NCI-H82 treated with DMSO at 0.1 percent for 48 hours (cell line): ENCODE measurements at regions not wholly inside any gene's neighbourhood (a gene's known extent, or its start where the extent isn't known, plus 50 kb on each side); places are given as distances from the start of the nearest gene placed in this dataset.
"Not testable (repeated sequence)": the region's sequence is repeated elsewhere in the genome, so short reads cannot be mapped to it uniquely, and the experiment has no call there.

Source experiments
- DNase-seq: peaks from one replicate; lab custom pipeline; 2025; ENCODE audit not compliant: unreplicated experiment; lab: John Stamatoyannopoulos, UW

DNA sequence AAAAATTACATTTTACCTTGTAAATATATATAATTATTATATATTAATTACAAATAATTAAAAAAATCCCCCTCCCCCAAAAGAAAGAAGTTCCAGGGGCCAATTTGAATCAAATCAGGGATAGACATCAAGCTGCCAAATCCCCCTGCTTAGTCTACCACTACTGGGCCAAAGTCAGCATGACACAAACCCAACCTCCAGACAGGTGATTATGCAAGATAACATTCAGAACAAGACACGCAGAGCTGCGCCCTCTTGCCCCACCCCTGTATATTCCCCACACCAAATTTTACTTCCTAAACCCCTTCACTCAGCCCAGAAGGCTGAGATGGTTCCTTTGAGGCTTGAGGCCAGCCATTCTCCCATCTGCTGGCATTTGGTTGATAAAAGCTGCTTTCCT is 2059.1 kb upstream of the CDH6 start:
- DNase-seq: no peak

DNA sequence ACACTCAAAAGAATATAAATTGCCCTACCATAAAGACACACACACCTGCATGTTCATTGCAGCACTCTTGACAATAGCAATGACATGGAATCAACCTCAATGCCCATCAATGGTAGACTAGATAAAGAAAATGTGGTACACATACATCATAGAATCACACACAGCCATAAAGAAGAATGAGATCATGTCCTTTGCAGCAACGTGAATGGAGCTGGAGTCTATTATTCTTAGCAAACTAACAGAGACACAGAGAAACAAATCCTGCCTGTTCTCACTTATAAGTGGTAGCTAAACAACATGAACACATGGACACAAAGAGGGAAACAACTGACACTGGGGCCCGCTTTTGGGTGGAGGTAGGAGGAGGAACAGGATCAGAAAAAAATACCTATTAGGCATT is 2062.2 kb upstream of the CDH6 start:
- DNase-seq: no peak

DNA sequence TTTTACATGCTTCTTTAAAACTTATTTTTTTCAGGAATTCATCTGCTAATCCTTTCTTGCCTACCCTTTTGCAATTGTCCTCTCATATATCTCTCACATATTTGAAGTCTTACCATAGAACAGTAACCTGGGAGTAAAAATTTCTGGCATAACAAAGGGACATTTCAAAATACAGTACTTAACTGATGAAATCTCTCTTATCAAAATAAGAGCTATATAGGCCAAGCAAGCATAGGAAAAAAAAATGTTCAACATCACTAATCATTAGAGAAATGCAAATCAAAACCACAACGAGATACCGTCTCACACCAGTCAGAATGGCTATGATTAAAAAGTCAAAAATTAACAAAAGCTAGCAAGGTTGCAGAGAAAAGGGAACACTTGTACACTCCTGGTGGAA is 2062.7 kb upstream of the CDH6 start:
- DNase-seq: no peak

DNA sequence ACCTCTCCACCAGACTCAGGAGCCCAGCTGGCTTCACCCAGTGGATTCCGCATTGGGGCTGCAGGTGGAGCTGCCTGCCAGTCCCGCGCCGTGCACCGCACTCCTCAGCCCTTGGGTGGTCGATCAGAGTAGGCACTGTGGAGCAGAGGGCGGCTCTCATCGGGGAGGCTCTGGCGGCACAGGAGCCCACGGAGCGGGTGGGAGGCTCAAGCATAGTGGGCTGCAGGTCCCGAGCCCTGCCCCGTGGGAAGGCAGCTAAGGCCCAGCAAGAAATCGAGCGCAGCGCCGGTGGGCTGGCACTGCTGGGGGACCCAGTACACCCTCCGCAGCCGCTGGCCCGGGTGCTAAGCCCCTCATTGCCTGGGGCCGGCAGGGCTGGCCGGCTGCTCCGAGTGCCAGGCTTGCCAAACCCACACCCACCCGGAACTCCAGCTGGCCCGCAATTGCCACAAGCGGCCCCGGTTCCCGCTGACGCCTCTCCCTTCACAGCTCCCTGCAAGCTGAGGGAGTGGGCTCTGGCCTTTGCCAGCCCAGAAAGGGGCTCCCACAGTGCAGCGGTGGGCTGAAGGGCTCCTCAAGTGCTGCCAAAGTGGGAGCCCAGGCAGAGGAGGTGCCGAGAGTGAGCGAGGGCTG is 2065.8 kb upstream of the CDH6 start:
- DNase-seq: not testable (repeated sequence)

DNA sequence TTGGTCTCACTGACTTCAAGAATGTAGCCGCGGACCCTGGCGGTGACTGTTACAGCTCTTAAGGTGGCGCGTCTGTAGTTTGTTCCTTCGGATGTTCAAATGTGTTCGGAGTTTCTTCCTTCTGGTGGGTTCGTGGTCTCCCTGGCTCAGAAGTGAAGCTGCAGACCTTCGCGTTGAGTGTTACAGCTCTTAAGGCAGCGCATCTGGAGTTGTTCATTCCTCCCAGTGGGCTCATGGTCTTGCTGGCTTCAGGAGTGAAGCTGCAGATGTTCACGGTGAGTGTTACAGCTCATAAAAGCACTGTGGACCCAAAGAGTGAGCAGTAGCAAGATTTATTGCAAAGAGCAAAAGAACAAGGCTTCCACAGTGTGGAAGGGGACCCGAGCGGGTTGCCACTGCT is 2067.0 kb upstream of the CDH6 start:
- not testable (repeated sequence) for DNase-seq

DNA sequence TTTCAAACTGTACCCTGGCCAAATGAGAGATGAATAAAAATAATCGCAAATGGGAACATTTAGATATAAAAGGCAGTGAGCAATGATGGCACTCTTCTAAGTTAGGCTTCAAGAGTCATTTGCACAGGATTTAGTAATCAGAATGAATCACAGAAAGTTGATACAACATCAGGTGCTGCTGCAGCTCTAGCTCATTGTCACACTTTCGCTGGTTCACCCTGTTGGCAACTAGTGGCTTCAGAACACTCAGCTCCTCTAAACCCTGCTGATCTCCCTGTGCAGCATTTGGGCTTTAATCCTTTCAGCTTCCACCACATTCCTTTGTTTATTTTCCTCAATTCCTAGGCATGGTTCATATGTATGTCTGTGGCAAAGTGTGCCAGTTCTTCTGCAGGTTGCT is 2071.2 kb upstream of the CDH6 start:
- DNase-seq: peak; percentile 19

DNA sequence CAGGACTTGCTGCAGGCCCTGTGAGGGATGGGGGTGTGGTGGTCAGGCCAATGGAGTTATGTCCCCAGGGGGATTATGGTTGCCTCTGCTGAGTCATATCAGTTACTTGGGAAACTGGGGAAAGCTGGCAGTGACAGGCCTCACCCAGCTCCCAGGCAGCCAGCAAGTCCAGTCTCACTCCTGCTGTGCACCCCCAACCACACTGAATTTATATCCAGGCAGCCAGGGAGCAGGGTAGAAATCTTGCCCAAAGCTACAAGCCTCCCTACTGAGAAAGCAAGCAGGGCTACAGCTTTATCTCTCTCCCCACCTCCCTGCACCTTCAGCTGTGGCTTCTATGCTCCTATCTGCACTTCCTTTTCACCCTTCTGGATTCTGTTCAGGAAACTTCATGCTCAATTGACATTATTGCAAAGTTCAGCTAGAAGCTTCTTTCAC is 2076.0 kb upstream of the CDH9 start:
- no peak for DNase-seq

DNA sequence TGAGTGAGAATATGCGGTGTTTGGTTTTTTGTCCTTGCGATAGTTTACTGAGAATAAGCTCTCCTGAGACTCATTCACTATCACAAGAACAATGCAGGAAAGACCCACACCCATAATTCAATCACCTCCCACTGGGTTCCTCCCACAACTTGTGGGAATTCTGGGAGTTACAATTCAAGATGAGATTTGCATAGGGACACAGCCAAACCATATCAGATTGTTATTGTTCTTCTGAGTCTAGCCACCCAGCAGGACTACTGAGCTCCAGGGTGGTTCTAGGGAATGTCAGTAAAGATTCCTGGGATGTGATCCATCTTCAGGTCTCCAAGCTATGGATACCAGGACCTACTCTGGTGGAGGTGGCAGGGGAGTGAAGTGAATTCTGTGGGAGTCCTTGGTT is 2075.1 kb upstream of the CDH9 start:
- no peak for DNase-seq

DNA sequence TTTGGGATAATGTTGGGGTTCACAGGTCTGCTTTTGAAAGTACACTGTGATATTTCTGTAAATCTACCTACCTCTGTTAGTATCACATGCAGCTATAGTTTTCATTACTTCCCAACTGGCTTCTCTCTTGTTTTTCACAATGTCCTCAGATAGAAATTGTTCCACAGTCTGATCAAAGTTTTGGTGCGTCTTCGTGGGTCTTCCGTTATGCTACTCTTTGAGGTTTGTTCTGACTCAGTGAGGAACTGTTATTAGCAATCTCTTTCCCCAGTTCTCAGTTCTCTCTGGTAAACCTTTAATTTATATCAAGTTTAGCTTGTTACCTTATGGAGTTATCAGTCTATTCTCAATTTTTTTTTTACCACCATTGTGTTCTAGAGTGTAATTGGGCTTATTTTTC is 2061.2 kb upstream of the CDH9 start:
- DNase-seq: no peak

DNA sequence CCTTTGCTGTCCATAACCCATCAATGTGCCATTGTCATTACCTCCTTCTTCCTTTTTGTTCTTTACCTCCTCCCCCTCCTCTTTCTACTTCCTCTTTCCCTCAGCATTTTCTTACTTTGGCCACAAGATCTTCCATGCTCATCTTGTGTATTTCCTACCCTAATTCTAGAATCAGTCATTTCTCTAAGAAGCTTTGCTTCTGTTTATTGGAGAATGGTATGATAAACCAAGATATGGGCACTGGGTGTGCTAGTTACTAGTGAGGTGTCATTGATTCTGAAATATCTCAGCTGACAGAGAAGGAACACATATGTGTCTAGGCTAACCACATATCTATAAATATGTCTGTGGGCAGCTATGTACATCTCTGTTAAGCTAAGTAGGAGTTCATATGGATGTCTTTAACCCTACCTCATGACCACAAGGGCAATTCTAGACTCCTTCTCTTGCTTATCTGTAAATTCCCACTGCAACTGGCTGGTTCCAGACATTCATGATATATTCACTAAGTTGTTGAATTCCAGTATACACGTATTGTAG is 2051.3 kb upstream of the CDH9 start:
- no peak for DNase-seq

DNA sequence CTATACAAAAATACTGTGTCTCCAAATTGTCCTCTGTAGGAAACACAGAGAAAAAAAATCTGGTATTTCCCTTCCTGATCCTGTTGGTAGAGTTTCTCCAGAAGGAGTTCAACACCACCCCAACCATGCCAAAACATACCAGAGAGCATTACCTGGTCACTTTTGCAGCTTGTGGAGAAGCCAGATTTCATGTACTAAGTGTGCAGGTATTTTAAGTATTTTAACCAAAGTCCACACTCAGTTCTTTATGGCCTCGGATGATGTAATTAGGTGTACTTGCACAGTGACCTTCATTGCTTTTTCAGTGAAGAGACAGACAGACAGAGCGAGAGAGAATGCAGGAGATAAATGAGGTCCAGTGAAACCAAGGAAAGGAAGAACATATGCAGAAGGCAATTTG is 2046.8 kb upstream of the CDH9 start:
- DNase-seq: no peak

DNA sequence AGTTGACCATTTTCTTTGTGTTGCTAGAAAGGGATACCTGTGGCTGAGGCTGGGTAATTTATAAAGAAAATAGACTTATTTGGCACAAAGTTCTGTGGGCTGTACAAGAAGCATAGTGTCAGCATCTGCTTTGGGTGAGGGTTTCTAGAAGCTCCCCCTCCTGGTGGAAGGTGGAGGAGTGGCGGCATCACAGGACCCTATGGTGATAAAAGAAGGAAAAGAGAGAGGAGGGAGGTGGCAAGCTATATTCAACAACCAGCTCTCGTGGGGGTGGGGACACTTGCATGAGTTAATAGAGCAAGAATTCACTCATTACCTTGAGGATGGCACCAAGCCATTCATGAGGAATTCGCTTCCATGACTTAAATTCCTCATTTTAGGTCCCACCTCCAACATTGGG is 2041.4 kb upstream of the CDH9 start:
- DNase-seq: no peak

DNA sequence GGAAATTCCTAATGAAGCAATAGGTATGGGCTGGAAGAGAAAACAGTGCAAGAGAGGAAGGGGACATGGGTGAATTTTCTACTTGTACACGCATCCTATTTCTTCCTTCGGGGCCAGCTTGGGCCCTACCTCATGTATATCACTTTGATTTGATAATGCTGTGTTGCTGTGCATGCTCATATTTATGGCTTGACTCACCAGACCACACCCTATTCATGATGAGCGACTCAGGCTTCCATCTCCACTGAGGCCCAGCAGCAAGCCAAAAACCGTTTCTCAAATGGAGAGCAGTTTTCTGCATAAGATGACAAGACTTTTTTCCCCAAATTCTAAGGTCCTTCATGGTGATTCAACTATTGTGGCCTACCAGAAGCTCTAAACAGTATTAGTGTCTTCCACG is 2039.1 kb upstream of the CDH9 start:
- no peak for DNase-seq

DNA sequence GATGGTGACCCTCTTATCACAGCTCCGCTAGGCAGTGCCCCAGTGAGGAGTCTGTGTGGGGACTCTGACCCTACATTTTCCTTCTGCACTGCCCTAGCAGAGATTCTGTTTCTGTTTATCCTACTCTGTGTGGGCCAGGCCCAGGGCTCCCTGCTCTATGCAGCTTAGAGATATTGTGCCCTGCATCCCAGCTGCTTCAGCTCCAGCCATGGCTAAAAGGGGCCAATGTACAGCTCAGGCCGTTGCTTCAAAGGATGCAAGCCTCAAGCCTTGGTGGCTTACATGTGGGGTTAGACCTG is 2030.7 kb upstream of the CDH9 start:
- no peak for DNase-seq

DNA sequence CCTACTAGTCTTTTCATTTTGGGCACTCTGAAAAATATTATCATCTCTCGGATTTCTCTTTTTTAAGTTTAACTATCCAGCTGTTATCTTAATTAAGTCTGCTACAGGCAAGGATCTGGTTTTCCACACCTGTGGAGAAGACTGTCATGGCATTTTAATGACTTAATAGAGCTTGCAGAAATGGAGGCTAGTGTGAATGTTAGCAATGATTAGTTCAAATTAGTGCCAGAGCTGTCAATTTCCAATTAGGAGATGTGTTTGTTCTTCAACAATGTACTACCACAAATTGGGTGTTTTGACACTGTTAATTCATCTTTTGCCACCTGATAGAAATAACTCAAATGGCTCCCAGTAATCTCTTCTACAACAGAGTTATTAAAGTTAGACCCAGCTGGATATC is 2023.0 kb upstream of the CDH9 start:
- no peak for DNase-seq

DNA sequence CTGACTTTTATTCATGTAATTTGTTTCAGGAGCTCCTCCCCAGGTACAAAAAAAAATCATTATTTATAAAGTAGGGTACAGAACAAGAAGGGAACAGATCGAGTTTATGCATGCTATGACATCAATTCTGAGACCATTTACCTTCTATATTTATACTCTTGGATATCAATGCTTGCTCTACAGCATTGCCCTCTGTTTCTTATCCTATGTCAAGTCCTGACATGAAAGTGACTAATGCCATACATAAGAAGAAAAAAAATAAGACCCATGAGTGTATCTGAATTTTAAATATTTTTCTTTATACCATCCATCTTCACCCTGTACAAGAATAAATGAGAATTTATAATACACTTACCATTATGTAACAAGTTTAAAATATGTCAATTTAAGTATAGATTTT is 2016.3 kb upstream of the CDH9 start:
- no peak for DNase-seq

DNA sequence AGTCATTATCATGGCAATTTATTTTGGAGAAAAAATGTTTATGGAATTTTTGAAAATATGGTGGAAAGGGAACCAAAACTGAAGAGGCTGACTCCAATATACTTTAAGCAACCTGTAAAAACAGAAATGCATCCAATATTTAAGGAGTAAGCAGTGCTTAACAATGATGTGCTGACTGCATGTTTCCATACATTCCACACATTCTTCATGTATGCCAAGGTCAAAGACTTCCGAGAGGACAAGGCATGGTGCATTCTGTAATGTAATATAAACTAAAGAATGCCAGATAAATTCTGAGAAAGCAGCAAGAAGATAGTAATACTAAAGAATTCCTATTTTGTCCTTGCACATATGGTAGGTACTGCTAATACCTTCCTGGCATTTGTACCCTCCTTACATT is 2015.9 kb upstream of the CDH9 start:
- no peak for DNase-seq

DNA sequence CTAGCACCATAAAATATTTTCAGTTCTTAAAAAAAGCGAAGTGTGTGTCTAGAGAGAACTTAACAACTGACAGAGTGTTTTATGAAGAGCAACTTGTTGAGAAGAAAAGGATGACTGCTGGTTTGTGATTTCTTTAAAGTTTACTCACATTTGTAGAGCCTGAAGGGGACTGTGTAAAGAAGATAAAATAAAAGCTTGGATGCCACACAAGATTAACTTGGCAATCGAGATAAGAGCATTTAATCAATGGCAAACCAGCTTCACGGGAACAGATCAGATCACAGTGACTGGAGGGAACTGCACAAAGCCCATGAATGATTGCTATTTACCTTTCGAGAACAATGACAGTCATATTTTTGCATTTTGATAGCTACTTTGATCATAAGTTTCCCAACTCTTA is 2013.1 kb upstream of the CDH9 start:
- peak; percentile 14 for DNase-seq

DNA sequence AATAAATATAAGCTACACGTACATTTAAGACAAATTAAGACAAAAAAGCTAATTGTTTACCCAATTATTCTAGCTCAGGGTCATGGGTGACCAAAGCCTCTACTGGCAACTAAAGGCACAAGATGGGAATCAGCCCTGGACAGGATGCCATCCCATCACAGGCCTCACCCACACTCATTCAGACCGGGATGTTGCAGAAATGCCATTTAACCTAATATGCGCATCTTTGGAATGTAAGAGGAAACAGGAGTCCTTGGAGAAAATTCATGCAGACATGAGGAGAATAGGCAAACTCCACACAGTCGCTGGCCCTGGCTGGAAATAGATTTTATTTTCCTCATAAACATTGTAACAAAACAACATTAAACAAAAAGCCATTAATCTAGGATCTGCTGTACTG is 2003.8 kb upstream of the CDH9 start:
- no peak for DNase-seq

DNA sequence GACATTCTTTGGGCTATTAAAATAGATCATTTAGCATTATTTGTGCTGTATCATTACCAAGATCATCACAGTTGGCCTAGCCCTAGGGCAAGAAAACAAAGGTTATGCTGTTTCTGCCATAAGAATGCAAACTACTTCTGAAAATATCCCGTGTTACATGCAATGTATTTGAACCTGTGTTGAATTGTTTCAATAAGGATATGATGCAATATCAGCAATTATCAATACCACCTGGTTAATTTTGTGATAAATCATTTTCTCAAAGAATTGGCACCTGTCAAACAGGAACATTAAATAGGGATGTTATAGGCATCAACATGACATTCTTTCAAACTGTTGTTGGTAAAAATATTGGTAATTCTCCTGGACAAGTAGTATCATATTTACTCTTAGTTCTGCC is 2002.0 kb upstream of the CDH9 start:
- DNase-seq: no peak

DNA sequence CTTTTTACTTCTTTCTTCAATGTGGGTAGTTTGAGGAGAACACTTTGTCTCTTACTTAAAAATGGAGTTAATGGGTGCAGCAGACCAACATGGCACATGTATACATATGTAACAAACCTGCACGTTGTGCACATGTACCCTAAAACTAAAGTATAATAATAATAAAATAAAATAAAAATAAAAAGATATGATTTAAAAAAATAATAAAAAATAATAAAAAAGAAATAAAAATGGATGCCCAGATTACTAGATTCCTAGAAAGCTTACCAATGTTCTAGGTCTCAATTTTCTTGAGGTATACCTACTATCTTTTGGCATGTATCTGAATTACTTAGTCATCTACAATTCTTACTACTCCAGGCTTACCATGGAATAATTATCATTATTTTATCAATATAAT is 2001.6 kb upstream of the CDH9 start:
- no peak for DNase-seq

DNA sequence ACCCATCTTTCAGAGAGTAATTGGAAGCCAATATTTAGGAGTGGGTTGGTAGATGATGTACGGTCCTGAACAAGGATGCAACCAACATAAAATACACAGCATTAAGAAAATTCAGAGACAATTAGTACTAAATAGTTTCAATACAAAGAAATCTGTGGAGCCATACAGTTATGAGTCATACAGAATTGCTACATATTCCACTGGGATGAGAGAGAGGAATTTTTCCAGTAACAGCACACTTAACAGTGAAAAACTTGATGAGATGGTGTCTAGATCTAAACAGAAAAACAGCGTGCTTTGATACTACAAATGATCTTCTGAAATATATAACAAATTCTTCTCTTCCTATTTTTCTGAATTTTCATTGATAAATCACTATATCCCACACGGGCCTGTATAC is 1999.3 kb upstream of the CDH9 start:
- no peak for DNase-seq

DNA sequence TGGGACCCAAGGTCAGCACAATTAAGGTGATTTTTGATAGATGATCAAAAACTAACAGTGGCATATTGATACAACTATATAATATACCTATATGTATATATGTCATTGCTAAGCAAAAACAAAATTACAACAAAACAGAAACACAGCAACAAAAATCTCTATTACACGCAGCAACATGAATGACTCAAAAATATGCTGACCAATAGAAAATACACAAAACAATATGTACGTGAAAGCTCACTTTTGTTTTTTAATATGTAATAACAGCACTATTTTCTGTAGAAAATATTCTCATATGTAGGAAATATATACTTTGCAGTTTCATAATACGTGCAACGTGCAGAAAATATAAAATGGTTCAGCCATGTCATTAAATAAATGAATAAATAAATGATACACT is 1985.7 kb upstream of the CDH9 start:
- DNase-seq: no peak

DNA sequence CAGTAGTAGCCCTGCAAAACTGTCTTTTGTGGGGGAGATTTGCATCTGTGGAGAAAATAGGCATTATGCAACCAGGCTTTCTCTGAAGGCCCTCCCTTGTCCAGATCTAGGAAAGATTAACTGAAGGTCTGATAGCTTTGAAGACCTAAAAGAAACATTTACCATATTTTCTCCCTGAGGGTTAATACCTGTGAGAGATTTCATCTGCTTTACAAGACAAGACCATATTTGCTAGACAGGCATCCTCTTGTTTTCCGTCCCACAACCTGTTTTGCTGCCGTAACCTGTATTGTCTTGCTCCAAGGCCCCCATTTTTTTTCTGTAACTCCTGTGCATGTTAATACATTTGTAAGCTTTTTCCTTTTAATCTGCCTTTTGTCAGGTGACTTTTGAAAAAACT is 1985.2 kb upstream of the CDH9 start:
- DNase-seq: no peak
